K562 (cell line): ENCODE measurements at regions not wholly inside any gene's neighbourhood (a gene's known extent, or its start where the extent isn't known, plus 50 kb on each side); places are given as distances from the start of the nearest gene placed in this dataset.

Experiments used
- RFX5 ChIP-seq: IDR thresholded peaks from 2 replicates; pipeline ENCODE4 v1.6.1; 2011; ENCODE audit warnings: low read depth, mild to moderate bottlenecking, improper control_type of control experiment, low read length
- YY1 ChIP-seq, 3 experiments: IDR thresholded peaks; 2 replicates each; pipeline ENCODE4 v1.6.1; 2011; ENCODE audit warnings: low read length in 2 of 3, mild to moderate bottlenecking in 2 of 3, moderate library complexity in 2 of 3, borderline replicate concordance in 1 of 3, control low read depth in 1 of 3, low read depth in 1 of 3; ENCODE audit not compliant: insufficient read depth in 3 of 3, insufficient replicate concordance in 2 of 3, control insufficient read depth in 1 of 3, insufficient read length in 1 of 3; ENCODE audit errors: extremely low read depth in 1 of 3
- TF ChIP-seq, protein P1 (sequence below): fragments of 250-450 bp; sonication (Bioruptor Pico); IDR thresholded peaks from 2 replicates; pipeline ENCODE4 v1.5.0; 2021; ENCODE audit warnings: mild to moderate bottlenecking, borderline replicate concordance
- TF ChIP-seq, protein P2 (sequence below), 2 experiments: fragments of 200-800 bp in 1 of 2; sonication (Bioruptor generic) in 1 of 2; sonication (generic) in 1 of 2; formaldehyde crosslinking in 1 of 2; IDR thresholded peaks in 1 of 2; conservative IDR thresholded peaks in 1 of 2; 2 replicates each; pipeline versions ENCODE4 v1.5.0 to v1.6.1; 2016 to 2020; ENCODE audit warnings: missing compliant biosample characterization in 1 of 2, missing genetic modification characterization in 1 of 2, missing genetic modification reagents in 1 of 2
- TF ChIP-seq, protein P3 (sequence below): fragments of 450-650 bp; IDR thresholded peaks from 2 replicates; pipeline ENCODE4 v1.6.1; 2017; ENCODE audit warnings: mild to moderate bottlenecking, moderate library complexity

DNA sequence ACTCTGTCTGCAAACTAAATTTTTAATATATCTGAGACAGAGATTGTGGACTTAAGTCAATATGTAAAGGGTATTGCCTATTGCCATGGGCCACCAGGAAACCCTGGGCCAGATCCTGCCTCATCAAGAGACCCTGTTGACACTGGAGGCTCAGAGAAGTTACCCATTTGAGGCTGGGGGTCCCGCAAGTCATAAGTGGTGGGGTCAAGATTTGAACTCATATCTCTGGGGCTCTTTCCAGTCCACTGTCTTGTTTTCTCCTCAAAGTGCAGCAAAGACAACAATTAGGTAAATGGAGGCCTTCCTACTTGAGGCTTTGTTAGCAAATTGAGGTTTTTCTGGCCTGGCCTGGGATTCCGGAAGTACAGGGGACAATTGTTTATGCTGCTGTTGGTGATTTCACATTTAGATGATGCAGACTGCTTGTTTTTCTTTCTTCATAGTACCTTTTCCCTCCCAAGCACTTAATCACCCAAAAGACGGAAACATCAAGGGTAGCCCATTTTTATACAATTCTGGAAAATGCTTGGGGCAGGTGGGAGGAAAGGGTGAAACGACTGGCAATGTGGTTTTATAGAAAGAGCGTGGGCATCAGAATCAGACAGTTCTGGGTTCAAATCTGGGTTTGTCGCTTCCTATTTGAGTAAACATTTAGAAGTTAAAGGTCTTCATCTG, 160.0 kb downstream of the SMIM20 start (continued):
- TF ChIP-seq, protein P1, sequence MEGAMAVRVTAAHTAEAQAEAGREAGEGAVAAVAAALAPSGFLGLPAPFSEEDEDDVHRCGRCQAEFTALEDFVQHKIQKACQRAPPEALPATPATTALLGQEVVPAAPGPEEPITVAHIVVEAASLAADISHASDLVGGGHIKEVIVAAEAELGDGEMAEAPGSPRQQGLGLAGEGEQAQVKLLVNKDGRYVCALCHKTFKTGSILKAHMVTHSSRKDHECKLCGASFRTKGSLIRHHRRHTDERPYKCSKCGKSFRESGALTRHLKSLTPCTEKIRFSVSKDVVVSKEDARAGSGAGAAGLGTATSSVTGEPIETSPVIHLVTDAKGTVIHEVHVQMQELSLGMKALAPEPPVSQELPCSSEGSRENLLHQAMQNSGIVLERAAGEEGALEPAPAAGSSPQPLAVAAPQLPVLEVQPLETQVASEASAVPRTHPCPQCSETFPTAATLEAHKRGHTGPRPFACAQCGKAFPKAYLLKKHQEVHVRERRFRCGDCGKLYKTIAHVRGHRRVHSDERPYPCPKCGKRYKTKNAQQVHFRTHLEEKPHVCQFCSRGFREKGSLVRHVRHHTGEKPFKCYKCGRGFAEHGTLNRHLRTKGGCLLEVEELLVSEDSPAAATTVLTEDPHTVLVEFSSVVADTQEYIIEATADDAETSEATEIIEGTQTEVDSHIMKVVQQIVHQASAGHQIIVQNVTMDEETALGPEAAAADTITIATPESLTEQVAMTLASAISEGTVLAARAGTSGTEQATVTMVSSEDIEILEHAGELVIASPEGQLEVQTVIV (CRISPR knock-in tag) = no peak
- no peak for TF ChIP-seq YY1 (IDR thresholded peaks at IDR 0.05; ENCODE audit: borderline replicate concordance in 1 of 3, control insufficient read depth in 1 of 3, extremely low read depth in 1 of 3, insufficient read depth in 3 of 3, insufficient read length in 1 of 3, insufficient replicate concordance in 2 of 3, low read depth in 1 of 3, low read length in 2 of 3)
- TF ChIP-seq, protein P2, sequence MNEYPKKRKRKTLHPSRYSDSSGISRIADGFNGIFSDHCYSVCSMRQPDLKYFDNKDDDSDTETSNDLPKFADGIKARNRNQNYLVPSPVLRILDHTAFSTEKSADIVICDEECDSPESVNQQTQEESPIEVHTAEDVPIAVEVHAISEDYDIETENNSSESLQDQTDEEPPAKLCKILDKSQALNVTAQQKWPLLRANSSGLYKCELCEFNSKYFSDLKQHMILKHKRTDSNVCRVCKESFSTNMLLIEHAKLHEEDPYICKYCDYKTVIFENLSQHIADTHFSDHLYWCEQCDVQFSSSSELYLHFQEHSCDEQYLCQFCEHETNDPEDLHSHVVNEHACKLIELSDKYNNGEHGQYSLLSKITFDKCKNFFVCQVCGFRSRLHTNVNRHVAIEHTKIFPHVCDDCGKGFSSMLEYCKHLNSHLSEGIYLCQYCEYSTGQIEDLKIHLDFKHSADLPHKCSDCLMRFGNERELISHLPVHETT (CRISPR knock-in tag; conservative IDR thresholded peaks at IDR 0.05 in 1 of 2, IDR thresholded peaks at IDR 0.05 in 1 of 2) = no peak
- TF ChIP-seq, protein P3, sequence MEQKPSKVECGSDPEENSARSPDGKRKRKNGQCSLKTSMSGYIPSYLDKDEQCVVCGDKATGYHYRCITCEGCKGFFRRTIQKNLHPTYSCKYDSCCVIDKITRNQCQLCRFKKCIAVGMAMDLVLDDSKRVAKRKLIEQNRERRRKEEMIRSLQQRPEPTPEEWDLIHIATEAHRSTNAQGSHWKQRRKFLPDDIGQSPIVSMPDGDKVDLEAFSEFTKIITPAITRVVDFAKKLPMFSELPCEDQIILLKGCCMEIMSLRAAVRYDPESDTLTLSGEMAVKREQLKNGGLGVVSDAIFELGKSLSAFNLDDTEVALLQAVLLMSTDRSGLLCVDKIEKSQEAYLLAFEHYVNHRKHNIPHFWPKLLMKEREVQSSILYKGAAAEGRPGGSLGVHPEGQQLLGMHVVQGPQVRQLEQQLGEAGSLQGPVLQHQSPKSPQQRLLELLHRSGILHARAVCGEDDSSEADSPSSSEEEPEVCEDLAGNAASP = no peak
- no peak for TF ChIP-seq RFX5
